HG03095 (cell line): ENCODE measurements at regions not wholly inside any gene's neighbourhood (a gene's known extent, or its start where the extent isn't known, plus 50 kb on each side); places are given as distances from the start of the nearest gene placed in this dataset.

Source experiments
- ATAC-seq: cut with Tn5 transposase; IDR thresholded peaks from one replicate; pipeline ENCODE4 v1.9.1; 2021; ENCODE audit warnings: moderate library complexity; ENCODE audit not compliant: unreplicated experiment

DNA sequence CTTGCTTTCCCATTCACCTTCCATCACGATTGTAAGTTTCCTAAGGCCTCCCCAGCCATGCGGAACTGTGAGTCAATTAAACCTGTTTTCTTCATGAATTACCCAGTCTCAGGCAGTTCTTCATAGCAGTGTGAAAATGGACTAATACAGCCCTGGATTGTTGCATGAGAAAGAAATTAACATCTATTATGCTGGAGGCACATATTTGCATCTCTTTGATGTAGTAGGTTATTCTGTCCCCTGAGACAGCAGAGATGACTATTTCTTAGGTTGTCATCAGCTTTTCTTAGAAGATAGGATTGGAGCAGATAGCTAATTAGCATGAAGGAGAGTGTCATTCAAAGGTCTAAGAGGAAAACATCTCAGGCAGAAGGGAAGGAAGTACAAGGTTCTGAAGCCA is 166.2 kb downstream of the OMA1 start:
- no peak for ATAC-seq

DNA sequence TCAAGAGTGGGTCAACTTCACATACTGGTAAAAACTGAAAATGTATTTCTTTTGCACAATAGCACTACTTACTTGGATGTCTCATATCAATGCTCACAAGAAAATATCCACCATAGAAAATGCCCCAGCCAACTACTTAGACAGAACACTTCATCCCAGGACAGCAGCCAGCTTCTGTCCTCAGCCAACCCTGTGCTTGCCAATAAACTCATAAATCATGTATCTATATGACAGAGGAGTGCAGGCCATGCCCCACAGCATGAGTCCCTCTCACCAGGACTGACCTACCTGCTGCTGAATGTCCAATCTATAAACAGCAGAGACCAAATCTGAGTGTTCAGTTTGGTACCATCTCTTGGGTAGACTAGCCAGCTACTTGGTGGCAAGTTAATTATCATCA is 179.3 kb downstream of the OMA1 start:
- ATAC-seq: no peak

GRCh38 chr1:58365328-58365727 is 181.2 kb downstream of the OMA1 start:
- no peak for ATAC-seq

DNA sequence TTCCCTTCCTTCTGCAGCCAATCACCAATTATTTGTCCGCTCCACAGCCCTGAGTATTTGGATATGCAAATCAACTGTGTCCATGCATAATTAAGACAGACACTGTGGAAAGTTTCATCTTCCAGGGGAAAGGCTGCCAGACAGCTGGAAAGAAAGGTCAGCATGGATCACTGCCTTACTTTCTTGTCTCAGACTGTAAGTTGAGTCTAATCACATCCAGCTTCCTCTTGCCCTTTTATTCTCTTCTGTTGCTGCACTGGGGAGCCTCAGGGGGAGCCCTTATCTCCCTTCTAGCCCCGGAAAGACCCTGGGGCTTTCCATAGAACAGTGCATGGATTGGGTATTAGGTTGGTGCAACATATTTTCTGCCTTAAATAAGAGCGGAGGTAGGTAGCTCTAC is 182.9 kb downstream of the OMA1 start:
- ATAC-seq: no peak

DNA sequence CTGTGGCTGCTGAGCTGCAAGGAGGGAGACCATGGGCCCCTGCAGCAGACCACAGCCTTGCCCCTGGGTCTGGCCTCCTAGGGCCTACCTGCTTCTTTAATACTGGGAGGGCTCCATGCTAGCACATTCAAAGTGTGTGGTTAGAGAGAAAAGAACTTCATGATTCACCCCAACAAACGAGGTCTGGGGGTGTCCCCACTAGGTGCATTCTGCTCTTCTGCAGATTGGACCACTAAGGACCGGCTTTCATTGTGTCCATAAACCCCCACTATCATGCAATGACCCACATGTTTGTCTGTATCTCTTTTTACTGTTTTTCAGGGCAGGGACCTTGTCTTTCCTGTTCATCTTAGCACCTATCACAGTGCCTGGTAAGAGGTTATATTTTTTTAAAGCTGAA is 185.4 kb downstream of the OMA1 start:
- no peak for ATAC-seq

GRCh38 chr1:58358346-58358745 is 188.2 kb downstream of the OMA1 start:
- ATAC-seq: no peak

DNA sequence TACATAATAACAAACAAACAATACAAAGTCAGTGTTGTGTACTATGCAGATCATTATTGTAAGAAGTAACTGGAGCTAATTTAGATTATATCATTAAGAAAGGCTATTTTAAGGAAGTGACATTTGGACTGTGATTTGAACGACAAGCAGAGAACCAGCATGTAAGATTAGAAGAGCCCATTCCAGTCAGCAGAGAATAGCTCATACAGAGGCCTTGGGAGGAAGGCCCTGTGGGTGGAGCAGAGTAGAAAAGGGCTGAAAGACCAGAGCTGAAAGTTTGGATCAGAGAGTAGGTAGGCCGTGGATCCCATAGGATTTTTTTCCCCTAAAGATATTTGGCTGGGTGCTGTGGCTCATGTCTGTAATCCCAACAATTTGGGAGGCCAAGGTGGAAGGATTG is 190.1 kb downstream of the OMA1 start:
- no peak for ATAC-seq

DNA sequence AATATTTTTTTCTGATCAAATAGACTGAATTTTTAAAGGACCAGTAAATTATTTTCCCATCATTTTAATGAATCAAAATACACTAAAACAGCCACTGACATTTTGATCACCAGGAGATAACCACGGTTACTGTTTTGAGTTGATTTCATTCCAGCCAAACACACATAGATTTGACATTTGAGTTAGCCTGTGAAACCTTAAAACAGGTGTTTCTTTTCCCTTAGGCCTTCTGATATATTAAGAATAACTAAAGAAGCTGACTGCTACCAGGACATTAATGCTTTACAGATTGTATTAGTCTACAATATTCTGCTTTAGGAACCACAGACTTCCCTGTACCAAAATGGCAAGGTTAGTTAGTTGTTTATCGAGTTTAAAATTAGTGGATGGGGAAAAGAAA is 193.4 kb downstream of the OMA1 start:
- no peak for ATAC-seq

GRCh38 chr1:58352476-58353092 is 193.9 kb downstream of the OMA1 start:
- ATAC-seq: no peak

GRCh38 chr1:58346036-58346355 is 200.5 kb downstream of the OMA1 start:
- ATAC-seq: no peak

DNA sequence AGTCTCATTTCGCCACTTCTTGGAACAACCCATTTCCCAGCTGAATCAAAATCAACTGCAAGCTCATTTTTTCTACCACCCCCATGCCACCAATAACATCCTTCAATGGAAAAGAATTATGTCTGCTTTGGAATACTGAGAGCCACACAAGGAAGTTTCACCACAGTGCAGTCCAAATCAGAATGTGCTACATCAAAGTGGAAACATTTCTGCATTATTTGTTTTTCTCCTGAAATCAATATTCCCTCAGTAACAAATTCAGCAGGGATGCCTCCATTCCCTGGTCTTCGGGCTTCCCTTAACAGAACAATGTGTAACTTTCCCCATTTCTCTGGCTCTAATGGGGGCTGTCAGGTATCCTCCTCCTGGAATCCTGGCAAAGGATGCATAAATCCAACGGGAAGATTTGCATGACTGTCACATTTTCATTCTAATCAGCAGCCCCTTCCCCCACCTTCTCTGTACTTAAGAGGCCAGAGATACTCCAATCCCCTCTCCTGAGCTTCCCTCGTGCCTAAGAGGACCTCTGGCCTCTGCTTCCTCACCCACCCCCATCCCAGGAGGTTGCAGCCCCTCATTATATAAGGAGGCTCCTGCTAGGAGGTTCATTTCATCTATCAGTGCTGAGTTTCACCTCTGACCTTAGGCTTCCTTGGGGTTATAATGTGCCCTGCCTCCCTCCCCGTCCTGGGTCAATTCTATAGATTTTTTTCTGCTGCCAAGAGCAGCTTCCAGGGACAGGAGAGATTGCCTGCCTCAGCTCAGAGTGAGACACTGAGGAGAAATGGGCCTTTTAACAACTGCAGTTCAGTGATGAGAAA is 201.1 kb downstream of the OMA1 start:
- ATAC-seq: no peak

DNA sequence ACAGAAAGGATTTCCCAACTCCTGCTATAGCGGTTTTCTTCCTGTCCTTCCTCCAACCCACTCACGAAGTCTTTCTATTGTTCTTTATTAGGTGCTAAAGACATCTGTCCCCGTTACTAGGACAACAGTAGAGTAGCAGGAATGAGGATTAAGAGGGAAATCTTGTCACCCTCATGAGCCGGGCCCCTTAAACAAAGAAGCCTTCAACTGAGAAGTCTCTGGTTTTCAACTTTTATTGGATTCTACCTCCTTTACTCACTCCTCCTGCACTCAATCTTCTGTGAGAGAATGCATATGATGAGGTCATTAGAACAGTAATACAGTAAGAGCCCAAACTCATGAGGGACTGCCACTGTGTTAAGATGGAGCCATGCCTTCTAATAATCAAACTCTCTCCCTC is 206.3 kb downstream of the OMA1 start:
- no peak for ATAC-seq

DNA sequence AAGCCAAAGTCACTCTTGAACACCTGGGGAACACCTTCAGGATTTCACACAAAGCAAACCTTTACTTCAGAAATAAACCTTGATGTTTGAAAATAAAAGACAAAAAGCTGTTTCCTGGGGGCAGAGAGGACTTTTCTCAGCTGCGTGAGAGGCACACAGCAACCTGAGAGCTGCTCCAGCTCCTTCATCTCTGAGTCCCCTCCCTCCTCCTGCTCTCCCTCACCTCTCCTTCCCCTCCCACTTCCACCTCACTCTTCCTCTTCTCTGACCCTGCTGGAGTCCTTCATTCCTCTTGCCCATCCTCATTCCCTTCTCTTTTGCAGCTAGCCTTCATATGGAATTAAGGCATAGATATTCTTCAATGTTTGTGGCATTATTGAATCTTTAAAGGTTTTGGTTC is 208.4 kb downstream of the OMA1 start:
- ATAC-seq: no peak

GRCh38 chr1:58333511-58333910 is 213.0 kb downstream of the OMA1 start:
- no peak for ATAC-seq

- no peak for ATAC-seq
Observed at GRCh38 chr1:58331156-58331555, 215.4 kb downstream of the OMA1 start.

GRCh38 chr1:58325866-58326265 is 220.7 kb downstream of the OMA1 start:
- ATAC-seq: no peak

DNA sequence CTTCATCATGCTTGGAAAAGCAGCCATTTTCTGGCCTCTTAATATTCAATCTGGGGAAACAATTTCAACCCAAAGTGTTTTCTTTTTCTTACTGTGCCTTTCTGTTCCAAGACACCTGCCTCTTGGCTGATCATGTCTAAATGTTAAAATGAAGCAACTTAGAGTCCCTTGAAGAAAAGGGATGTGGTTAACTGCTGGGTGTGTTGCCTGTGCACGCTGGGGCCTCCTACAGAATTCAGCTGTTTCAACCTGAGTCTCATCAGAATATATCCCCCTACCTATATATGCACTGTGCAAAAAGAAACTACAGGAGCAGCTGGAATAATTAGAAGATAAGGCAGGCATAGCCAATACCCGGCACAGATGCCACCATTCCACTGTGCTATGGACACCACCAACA is 222.0 kb downstream of the OMA1 start:
- no peak for ATAC-seq

DNA sequence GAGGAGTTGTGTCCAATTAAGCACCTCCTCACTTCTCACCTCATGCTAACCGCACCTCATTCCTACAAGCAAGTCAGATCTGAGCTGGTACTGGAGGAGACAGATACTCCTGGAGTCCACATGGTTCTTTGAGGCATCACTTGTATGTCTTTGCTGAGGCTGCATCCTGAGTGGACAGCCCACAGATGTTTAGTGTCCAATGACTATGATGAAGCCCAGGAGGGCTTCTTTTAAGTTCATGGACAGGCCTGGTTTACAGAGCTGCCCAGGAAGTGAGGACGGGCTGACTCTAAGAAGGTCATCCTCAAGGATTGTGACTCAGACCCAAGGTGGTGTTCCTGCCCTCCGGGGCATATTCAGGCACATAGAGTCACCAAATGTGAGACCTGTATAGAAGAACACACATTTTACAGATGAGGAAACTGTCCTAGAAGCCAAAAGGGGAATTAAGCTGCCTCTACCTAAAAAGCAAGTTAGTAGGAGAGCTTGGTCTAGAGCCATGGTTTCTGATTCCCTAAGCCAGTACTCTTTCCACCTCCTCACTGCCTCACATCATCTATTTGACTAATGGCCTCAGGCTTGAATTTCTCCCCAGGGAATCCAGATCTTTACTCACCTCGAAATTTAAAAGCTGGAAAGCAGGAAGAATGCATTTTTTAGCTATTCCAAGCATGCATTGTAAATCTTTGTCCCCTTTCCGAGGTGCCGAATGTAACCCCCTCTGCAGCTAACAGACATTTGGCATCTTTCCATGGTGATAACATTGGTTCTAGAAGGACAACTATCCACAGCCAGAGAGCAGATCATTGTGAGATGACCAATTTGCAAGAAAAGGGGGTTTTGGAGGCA is 228.1 kb downstream of the OMA1 start:
- no peak for ATAC-seq

DNA sequence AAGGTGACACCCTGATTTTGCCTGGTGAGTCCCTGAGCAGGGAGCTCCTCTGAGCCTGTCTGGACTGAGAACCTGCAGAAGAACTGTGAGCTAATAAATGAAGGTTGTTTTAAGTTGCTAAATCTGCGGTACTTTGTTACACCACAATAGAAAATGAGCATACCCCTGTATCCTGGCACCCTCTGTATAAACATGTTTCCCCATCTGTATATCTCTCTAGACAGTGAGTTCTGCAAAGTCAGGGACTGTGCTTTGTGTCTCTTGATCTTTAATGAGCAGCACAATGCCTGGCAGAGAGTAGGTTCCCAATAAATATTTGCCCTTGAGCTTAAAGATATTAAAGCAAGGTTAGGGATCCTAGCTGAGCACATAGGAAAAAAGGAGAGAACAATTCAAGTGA is 228.8 kb downstream of the OMA1 start:
- no peak for ATAC-seq

- no peak for ATAC-seq
Observed at GRCh38 chr1:58317086-58317485, 229.4 kb downstream of the OMA1 start.

DNA sequence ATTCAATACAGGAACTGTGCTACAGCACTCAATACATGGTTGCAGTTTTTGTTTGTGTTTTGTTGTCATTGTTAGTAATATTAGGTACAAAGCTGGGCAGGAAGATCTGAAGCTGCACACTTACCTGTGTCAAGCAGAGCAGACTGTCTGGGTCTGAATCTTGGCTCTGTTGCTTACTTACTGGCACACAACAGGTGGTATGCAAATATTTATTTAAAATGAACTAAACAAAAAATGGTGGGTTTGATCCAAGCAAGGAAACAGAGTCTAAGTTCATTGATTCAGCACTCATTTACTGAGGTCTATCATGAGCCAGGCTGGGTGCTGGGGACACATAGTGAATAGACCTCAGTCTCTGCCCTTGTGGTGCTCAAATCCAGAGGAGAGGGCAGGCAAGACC is 230.4 kb downstream of the OMA1 start:
- no peak for ATAC-seq

DNA sequence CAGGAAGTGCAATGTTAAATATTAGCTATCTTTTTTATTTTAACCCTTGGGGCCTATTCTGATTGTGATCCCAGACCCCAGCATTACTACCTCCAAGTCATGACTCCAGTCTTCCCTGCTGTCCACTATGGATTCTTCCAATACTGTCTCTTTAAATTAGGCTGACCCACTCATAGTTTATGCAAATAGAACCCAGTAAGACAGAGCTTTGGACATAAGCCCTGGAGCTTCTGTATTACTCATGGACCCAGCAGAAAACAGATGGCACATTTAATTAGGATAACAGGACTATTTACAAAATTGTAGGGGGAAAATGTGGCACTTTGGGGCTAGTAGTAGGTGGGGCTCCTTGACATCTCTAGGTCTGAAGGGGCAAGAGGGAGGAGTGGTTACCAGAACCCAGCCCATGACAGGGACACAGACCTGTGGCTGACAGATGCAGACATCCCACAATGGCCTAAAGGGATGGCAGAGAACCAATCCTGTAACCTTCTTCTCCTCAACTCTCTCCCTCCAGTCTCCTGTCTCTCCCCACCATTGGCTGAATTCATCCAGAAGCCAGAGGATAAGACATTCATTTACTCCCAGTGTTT is 233.5 kb downstream of the OMA1 start:
- no peak for ATAC-seq
